ENCODE measurements at regions not wholly inside any gene's neighbourhood (a gene's known extent, or its start where the extent isn't known, plus 50 kb on each side); places are given as distances from the start of the nearest gene placed in this dataset.
A peak's percentile ranks its signal among the peaks of the same experiment; 100 is the strongest.

GRCh38 chr4:125039550-125039949 is 275.2 kb upstream of the FAT4 start:
- no peak overlapping the region for H3K4me3 ChIP-seq (ENCODE audit: insufficient read depth, low read length)
- H3K4me1 ChIP-seq (ENCODE audit: insufficient read depth, low read length), result peaks cover 3% of the 10 kb centered on the region
- H4K20me1 ChIP-seq (ENCODE audit: insufficient read depth, low read length), result no peaks in the 10 kb centered on the region
- H3K36me3 ChIP-seq (ENCODE audit: insufficient read depth, low read length), result no peaks in the 10 kb centered on the region
- no peaks in the 10 kb centered on the region for H3K27me3 ChIP-seq (ENCODE audit: insufficient read depth, low read length)
- H3K4me2 ChIP-seq (ENCODE audit: insufficient read depth, low read length), result no peak overlapping the region
- no peak overlapping the region for H2AFZ ChIP-seq (ENCODE audit: low read length)
- no peak for TF ChIP-seq CTCF (IDR thresholded peaks at IDR 0.05; ENCODE audit: extremely low read depth, low read depth, low read length)
- no peak for DNase-seq (ENCODE audit: insufficient read length, low spot score, missing footprints)
- H3K27ac ChIP-seq (ENCODE audit: low read depth, low read length), result no peak overlapping the region
- no peaks in the 10 kb centered on the region for H3K9me3 ChIP-seq (ENCODE audit: low read depth, low read length)
- no peaks in the 10 kb centered on the region for H3K79me2 ChIP-seq (ENCODE audit: insufficient read depth, low read length)

DNA sequence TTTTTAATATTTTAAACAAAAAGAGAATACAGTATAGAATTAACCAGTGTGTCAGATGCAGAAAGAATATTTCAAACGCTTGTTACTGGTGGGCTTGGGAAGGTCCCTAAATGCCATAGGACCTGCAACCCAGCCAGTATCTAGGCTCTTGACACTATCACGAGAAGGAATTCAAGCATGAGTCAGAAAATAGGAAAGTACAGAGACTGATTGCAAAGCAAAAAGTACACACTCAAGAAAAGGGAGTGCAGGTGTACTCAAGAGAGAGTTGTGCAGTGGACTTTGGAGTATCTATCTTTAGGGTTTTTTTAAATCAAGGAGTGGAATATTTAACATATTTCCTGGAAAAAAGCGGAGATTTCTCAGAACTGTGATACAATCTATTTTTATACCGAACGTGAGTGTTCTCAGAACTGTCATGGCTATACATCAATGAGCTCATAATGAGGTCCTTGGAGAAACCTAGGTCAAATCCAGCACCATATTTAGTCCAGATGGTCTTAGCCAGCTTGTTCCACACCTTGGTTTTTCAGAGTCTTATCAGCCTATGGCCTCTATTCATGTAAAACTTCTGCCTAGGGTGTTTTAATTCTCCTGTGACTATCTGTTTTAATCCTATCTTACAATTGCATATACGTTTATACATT is 291.8 kb upstream of the FAT4 start:
- Histone ChIP-seq H3K9me3 (ENCODE audit: low read depth, low read length) (no peaks in the 10 kb centered on the region), H4K20me1 (ENCODE audit: insufficient read depth, low read length) (no peaks in the 10 kb centered on the region), H3K4me3 (ENCODE audit: insufficient read depth, low read length) (no peak overlapping the region), H3K27me3 (ENCODE audit: insufficient read depth, low read length) (no peaks in the 10 kb centered on the region), H3K27ac (ENCODE audit: low read depth, low read length) (no peak overlapping the region), H3K36me3 (ENCODE audit: insufficient read depth, low read length) (no peaks in the 10 kb centered on the region), H3K4me2 (ENCODE audit: insufficient read depth, low read length) (no peak overlapping the region), H3K79me2 (ENCODE audit: insufficient read depth, low read length) (no peaks in the 10 kb centered on the region), H3K4me1 (ENCODE audit: insufficient read depth, low read length) (no peaks in the 10 kb centered on the region), H2AFZ (ENCODE audit: low read length) (no peak overlapping the region)
- no peak for DNase-seq (ENCODE audit: insufficient read length, low spot score, missing footprints)
- TF ChIP-seq CTCF (IDR thresholded peaks at IDR 0.05; ENCODE audit: extremely low read depth, low read depth, low read length), result no peak

DNA sequence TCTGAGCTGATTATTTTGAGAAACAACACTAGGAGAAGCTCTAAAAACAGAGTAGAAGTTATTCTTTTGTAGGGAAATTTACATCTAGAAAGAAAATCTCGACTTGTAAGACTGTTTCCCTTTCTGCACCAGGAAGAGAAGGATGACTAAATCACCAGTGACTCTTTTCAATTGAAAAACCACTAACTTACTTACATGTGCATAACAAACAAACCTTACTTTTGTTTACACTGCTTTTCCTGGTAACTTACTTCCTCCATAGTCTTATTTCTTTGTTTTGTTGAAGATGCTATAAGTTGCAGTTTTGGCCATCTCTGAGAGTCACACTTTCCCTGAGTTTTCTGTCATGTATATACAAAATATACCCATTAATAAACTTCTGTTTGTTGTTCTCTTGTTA is 293.6 kb upstream of the FAT4 start:
- H3K4me2 ChIP-seq (ENCODE audit: insufficient read depth, low read length), result no peak overlapping the region
- H3K4me3 ChIP-seq (ENCODE audit: insufficient read depth, low read length), result no peak overlapping the region
- no peak for TF ChIP-seq CTCF (IDR thresholded peaks at IDR 0.05; ENCODE audit: extremely low read depth, low read depth, low read length)
- H3K27me3 ChIP-seq (ENCODE audit: insufficient read depth, low read length), result no peaks in the 10 kb centered on the region
- no peaks in the 10 kb centered on the region for H3K4me1 ChIP-seq (ENCODE audit: insufficient read depth, low read length)
- H4K20me1 ChIP-seq (ENCODE audit: insufficient read depth, low read length), result no peaks in the 10 kb centered on the region
- H2AFZ ChIP-seq (ENCODE audit: low read length), result peak overlapping the region; percentile 33
- no peak for DNase-seq (ENCODE audit: insufficient read length, low spot score, missing footprints)
- H3K27ac ChIP-seq (ENCODE audit: low read depth, low read length), result no peak overlapping the region
- no peaks in the 10 kb centered on the region for H3K36me3 ChIP-seq (ENCODE audit: insufficient read depth, low read length)
- no peaks in the 10 kb centered on the region for H3K9me3 ChIP-seq (ENCODE audit: low read depth, low read length)
- H3K79me2 ChIP-seq (ENCODE audit: insufficient read depth, low read length), result no peaks in the 10 kb centered on the region

DNA sequence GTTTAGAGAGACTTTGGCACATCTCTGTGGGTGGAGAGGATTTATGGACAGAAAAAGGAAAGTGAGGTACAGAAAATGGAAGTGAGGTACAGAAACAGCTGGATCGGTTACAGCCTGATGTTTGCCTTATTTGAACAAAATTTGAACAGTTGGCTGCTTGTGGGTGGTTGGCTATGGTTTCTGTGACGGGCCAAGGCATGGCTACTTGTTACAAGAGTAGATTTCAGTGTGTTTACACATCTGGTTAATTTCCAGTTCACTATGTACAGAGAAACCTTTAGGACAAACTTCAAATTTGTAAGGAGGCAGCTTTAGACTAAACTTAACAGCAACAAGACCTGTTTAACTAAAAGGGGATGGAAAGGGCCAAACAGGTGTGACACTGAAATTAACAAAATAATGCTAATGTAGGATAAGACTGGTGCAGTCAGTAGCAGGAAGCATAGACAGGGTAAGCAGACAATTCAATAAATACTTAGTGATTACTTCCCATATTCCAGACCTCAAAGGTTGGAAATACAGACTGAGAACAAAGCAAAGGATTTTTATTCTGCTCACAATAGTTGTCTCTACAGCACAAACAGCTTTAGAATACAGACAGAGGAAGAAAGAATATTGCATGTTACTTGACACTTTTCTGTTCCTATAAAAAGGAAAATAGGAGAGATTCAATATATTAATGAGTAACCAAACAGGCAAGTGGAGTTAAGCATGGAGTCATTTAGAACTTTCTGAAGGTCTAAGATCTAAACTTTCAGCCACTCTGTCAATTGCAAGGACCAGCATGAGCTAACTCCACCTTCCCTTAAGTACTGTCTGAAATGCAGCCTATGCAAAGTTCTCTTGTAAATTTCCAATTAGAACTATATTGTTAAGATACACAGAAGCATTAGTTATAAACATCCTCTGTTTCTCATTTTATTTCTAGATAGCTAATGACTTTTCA is 294.4 kb upstream of the FAT4 start:
- no peak for DNase-seq (ENCODE audit: insufficient read length, low spot score, missing footprints)
- H4K20me1 ChIP-seq (ENCODE audit: insufficient read depth, low read length), result no peaks in the 10 kb centered on the region
- no peak overlapping the region for H3K4me2 ChIP-seq (ENCODE audit: insufficient read depth, low read length)
- no peaks in the 10 kb centered on the region for H3K27me3 ChIP-seq (ENCODE audit: insufficient read depth, low read length)
- H3K79me2 ChIP-seq (ENCODE audit: insufficient read depth, low read length), result no peaks in the 10 kb centered on the region
- no peaks in the 10 kb centered on the region for H3K4me1 ChIP-seq (ENCODE audit: insufficient read depth, low read length)
- no peak overlapping the region for H2AFZ ChIP-seq (ENCODE audit: low read length)
- no peak for TF ChIP-seq CTCF (IDR thresholded peaks at IDR 0.05; ENCODE audit: extremely low read depth, low read depth, low read length)
- H3K4me3 ChIP-seq (ENCODE audit: insufficient read depth, low read length), result no peak overlapping the region
- H3K27ac ChIP-seq (ENCODE audit: low read depth, low read length), result no peak overlapping the region
- no peaks in the 10 kb centered on the region for H3K9me3 ChIP-seq (ENCODE audit: low read depth, low read length)
- no peaks in the 10 kb centered on the region for H3K36me3 ChIP-seq (ENCODE audit: insufficient read depth, low read length)
